ENCODE measurements at regions not wholly inside any gene's neighbourhood (a gene's known extent, or its start where the extent isn't known, plus 50 kb on each side); places are given as distances from the start of the nearest gene placed in this dataset.

GRCh38 chr12:92987846-92988621, 58.9 kb upstream of the EEA1 start:
- TF ChIP-seq CTCF (conservative IDR thresholded peaks at IDR 0.05; ENCODE audit: low read depth, low read length) (no peak), EZH2 (IDR thresholded peaks at IDR 0.05; ENCODE audit: borderline replicate concordance, low read depth, low read length, poor library complexity, severe bottlenecking) (no peak)
